ENCODE measurements at regions not wholly inside any gene's neighbourhood (a gene's known extent, or its start where the extent isn't known, plus 50 kb on each side); places are given as distances from the start of the nearest gene placed in this dataset.

DNA sequence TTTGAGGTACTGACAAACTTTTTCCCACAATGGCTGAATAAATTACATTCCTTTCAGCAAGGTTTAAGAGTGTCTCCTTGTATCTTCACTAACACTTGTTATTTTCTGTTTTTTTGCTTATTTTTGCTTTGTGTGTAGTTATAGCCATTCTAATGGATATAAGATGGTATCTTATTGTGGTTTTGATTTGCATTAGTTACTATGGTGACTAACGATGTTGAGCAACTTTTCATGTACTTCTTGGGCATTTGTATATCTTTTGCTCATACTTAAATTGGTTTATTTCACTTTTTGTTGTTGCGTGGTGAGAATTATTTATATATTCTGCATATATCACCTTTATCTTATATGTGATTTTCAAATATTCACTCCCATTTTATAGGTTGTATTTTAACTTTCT lies 79.9 kb upstream of the FSIP2 start:
- intact Hi-C loops (cut with micrococcal nuclease): no loop called here
- H3K27ac ChIP-seq (ENCODE audit: low read depth in 1 of 2, low read length in 2 of 2): no peak overlapping the region
- H3K9ac ChIP-seq (ENCODE audit: insufficient read depth, low read length, poor library complexity, severe bottlenecking): no peak overlapping the region
- H3K36me3 ChIP-seq (replicated peaks in 1 of 2; ENCODE audit: control insufficient read depth in 1 of 2, insufficient read depth in 2 of 2, low read length in 2 of 2): no peaks in the 10 kb centered on the region
- H3K27me3 ChIP-seq (ENCODE audit: control insufficient read depth in 2 of 2, insufficient read depth in 2 of 2, low read length in 2 of 2): no peaks in the 10 kb centered on the region
- H4K20me1 ChIP-seq (ENCODE audit: insufficient read depth, low read length): no peaks in the 10 kb centered on the region
- no peak overlapping the region for H3K4me3 ChIP-seq (replicated peaks in 1 of 3; ENCODE audit: low read depth in 2 of 3, low read length in 3 of 3)
- Mint-ChIP-seq H3K27me3 (ENCODE audit: low read depth in 3 of 3) (no peaks in the 10 kb centered on the region), H3K9me3 (peaks cover 0 to 2% (median 0%) of the 10 kb centered on the region in 7 donors), H3K4me3 (no peak overlapping the region), H3K27ac (no peak overlapping the region), H3K36me3 (no peaks in the 10 kb centered on the region), H3K4me1 (no peaks in the 10 kb centered on the region)
- no peaks in the 10 kb centered on the region for H3K79me2 ChIP-seq (ENCODE audit: insufficient read depth, low read length)
- H3K9me3 ChIP-seq (replicated peaks in 1 of 2; ENCODE audit: control insufficient read depth in 1 of 2, insufficient read depth in 1 of 2, low read length in 2 of 2): no peaks in the 10 kb centered on the region
- H2AFZ ChIP-seq (ENCODE audit: insufficient read depth, low read depth, low read length, poor library complexity, severe bottlenecking): no peak overlapping the region
- no peaks in the 10 kb centered on the region for H3K4me1 ChIP-seq (ENCODE audit: control insufficient read depth in 1 of 2, insufficient read depth in 2 of 2, low read length in 2 of 2)
- no CpG with 5 or more reads among the region's 2 CpGs for WGBS (ENCODE audit: insufficient coverage)
- DNase-seq: no peak
- TF ChIP-seq, protein P1, sequence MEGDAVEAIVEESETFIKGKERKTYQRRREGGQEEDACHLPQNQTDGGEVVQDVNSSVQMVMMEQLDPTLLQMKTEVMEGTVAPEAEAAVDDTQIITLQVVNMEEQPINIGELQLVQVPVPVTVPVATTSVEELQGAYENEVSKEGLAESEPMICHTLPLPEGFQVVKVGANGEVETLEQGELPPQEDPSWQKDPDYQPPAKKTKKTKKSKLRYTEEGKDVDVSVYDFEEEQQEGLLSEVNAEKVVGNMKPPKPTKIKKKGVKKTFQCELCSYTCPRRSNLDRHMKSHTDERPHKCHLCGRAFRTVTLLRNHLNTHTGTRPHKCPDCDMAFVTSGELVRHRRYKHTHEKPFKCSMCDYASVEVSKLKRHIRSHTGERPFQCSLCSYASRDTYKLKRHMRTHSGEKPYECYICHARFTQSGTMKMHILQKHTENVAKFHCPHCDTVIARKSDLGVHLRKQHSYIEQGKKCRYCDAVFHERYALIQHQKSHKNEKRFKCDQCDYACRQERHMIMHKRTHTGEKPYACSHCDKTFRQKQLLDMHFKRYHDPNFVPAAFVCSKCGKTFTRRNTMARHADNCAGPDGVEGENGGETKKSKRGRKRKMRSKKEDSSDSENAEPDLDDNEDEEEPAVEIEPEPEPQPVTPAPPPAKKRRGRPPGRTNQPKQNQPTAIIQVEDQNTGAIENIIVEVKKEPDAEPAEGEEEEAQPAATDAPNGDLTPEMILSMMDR (IDR thresholded peaks at IDR 0.05): no peak
- H3K4me2 ChIP-seq (replicated peaks; ENCODE audit: extremely low read depth, low read length, poor library complexity, severe bottlenecking): no peak overlapping the region

DNA sequence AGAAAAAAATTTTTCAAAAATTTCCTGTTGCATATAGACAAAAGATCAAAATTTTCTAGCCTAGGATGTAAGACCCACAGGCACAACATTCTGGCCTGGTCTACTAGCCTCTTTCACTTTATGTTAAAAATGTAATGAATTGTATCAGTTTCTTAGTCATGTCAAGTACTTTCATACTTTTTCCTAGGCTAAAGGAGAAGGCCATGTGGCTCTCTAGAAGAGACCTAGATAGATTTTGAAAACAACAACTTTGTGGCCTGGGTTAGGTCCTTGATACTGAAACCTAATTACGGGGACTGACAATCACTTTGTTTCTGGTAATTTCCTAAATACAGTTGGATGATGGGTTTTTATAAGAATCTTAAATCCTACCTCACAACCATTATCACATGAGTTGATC lies 74.8 kb upstream of the FSIP2 start:
- Mint-ChIP-seq H3K4me1 (no peaks in the 10 kb centered on the region), H3K27ac (no peak overlapping the region), H3K36me3 (no peaks in the 10 kb centered on the region), H3K27me3 (ENCODE audit: low read depth in 3 of 3) (no peaks in the 10 kb centered on the region), H3K9me3 (peaks cover 0 to 9% (median 4%) of the 10 kb centered on the region in 7 donors), H3K4me3 (no peak overlapping the region)
- H3K36me3 ChIP-seq (replicated peaks in 1 of 2; ENCODE audit: control insufficient read depth in 1 of 2, insufficient read depth in 2 of 2, low read length in 2 of 2): no peaks in the 10 kb centered on the region
- H3K9me3 ChIP-seq (replicated peaks in 1 of 2; ENCODE audit: control insufficient read depth in 1 of 2, insufficient read depth in 1 of 2, low read length in 2 of 2): peaks cover 5 to 8% of the 10 kb centered on the region in 2 donors
- H2AFZ ChIP-seq (ENCODE audit: insufficient read depth, low read depth, low read length, poor library complexity, severe bottlenecking): no peak overlapping the region
- no peak overlapping the region for H3K9ac ChIP-seq (ENCODE audit: insufficient read depth, low read length, poor library complexity, severe bottlenecking)
- no peak overlapping the region for H3K4me2 ChIP-seq (replicated peaks; ENCODE audit: extremely low read depth, low read length, poor library complexity, severe bottlenecking)
- DNase-seq: no peak
- H3K27me3 ChIP-seq (ENCODE audit: control insufficient read depth in 2 of 2, insufficient read depth in 2 of 2, low read length in 2 of 2): no peaks in the 10 kb centered on the region
- no peak overlapping the region for H3K4me3 ChIP-seq (replicated peaks in 1 of 3; ENCODE audit: low read depth in 2 of 3, low read length in 3 of 3)
- H3K27ac ChIP-seq (ENCODE audit: low read depth in 1 of 2, low read length in 2 of 2): no peak overlapping the region
- TF ChIP-seq, protein P1 (IDR thresholded peaks at IDR 0.05): no peak
- WGBS (ENCODE audit: insufficient coverage): no CpG with 5 or more reads among the region's 1 CpG
- no peaks in the 10 kb centered on the region for H3K79me2 ChIP-seq (ENCODE audit: insufficient read depth, low read length)
- no peaks in the 10 kb centered on the region for H3K4me1 ChIP-seq (ENCODE audit: control insufficient read depth in 1 of 2, insufficient read depth in 2 of 2, low read length in 2 of 2)
- no peaks in the 10 kb centered on the region for H4K20me1 ChIP-seq (ENCODE audit: insufficient read depth, low read length)
- intact Hi-C loops (cut with micrococcal nuclease): no loop called here
